Psoas muscle (tissue), 7 donors: ENCODE measurements at regions not wholly inside any gene's neighbourhood (a gene's known extent, or its start where the extent isn't known, plus 50 kb on each side); places are given as distances from the start of the nearest gene placed in this dataset.

Experiments
- ATAC-seq, 4 donors: fragments of 200-7000 bp; cut with Tn5 transposase; one replicate each; pipeline ENCODE4 v1.9.1; 2020; ENCODE audit warnings: moderate library complexity in 3 of 4, mild to moderate bottlenecking in 2 of 4
- DNase-seq, 2 donors: peaks; one replicate each; pipeline ENCODE4 v3.0.0-alpha.2; 2020
- H3K27ac ChIP-seq: fragments of 200-600 bp; one replicate; pipeline ENCODE4 v1.8.0; 2022
- H3K27me3 ChIP-seq, 3 donors: fragments of 200-600 bp in 1 of 3; one replicate each; pipeline versions ENCODE4 v1.6.1 to v1.8.0; 2013 to 2022; ENCODE audit warnings: low read length in 2 of 3, mild to moderate bottlenecking in 2 of 3, moderate library complexity in 1 of 3; ENCODE audit not compliant: insufficient read depth in 3 of 3
- H3K36me3 ChIP-seq, 2 donors: fragments of 200-600 bp in 1 of 2; one replicate each; pipeline versions ENCODE4 v1.6.1 to v1.8.0; 2013 to 2022; ENCODE audit warnings: low read depth in 1 of 2, mild to moderate bottlenecking in 1 of 2, moderate library complexity in 1 of 2; ENCODE audit not compliant: insufficient read depth in 1 of 2
- H3K4me1 ChIP-seq: fragments of 200-600 bp; one replicate; pipeline ENCODE4 v1.8.0; 2022
- H3K4me3 ChIP-seq: fragments of 200-600 bp; one replicate; pipeline ENCODE4 v1.8.0; 2022; ENCODE audit warnings: mild to moderate bottlenecking
- H3K9me3 ChIP-seq: fragments of 200-600 bp; one replicate; pipeline ENCODE4 v1.8.0; 2022
- CTCF ChIP-seq: fragments of 200-600 bp; IDR thresholded peaks from one replicate; pipeline ENCODE4 v1.8.0; 2022; ENCODE audit warnings: antibody characterized with exemption
- WGBS, 3 donors: extraction: QIAGEN DNeasy Blood & Tissue Kit; methylation state at CpG; one replicate each; pipeline versions ENCODE4 v1.1.6 to v1.1.7; 2013; 5-methylcytosine and 5-hydroxymethylcytosine counted together
- intact Hi-C, 2 donors: fragments of 100-400 bp; cut with DNase I; formaldehyde crosslinking; loops; one replicate each; pipeline versions ENCODE4 v1.11.0 to v1.14.2; 2022
- donor health status: healthy with polysubstance abuse.
- donor health status: DM: no; HTN: no; CAD: no; lungs with moderate emphysema.
- donor health status: Bipolar disorder and iron deficiency.
- donor health status: healthy.
- donor health status: DM: yes; HTN: yes; CAD: no.
- donor health status: DM: no; HTN: no; CAD: no.
- donor health status: DM: yes; HTN: yes; CAD: no.

DNA sequence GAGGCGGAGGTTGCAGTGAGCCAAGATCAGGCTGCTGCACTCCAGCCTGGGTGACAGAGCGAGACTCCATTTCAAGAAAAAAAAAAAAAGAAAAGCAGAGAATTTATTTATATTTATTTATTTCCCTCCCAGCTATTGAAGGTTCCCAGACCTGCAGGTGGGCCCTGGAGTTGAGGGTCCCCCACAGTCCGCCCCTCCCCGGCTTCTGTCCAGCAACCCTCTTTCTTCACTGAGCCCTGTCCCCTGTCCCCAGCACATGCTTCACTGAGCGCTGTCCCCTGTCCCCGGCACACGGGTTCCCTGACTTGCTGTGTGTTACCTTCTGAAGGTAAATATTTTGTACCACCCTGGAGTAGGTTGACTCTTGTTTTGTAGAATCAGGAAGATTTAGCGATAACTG is 301.7 kb upstream of the PITRM1 start:
- DNase-seq (no peak), ATAC-seq (no peak)
- H3K27me3 ChIP-seq: no peaks in the 10 kb centered on the region
- H3K36me3 ChIP-seq: no peaks in the 10 kb centered on the region
- no peak overlapping the region for H3K27ac ChIP-seq
- H3K9me3 ChIP-seq: no peaks in the 10 kb centered on the region
- WGBS, 3 donors: 97 to 99% (median 98%) methylated on average over 8 of the region's 8 CpGs
- intact Hi-C loops: loop anchor here (5.0 to 10.0 kb wide), 3 partner anchors 98 to 301 kb away; no protein-coding TSS in a partner anchor
- H3K4me1 ChIP-seq: peaks cover 29% of the 10 kb centered on the region
- H3K4me3 ChIP-seq: no peak overlapping the region
- TF ChIP-seq CTCF: no peak

DNA sequence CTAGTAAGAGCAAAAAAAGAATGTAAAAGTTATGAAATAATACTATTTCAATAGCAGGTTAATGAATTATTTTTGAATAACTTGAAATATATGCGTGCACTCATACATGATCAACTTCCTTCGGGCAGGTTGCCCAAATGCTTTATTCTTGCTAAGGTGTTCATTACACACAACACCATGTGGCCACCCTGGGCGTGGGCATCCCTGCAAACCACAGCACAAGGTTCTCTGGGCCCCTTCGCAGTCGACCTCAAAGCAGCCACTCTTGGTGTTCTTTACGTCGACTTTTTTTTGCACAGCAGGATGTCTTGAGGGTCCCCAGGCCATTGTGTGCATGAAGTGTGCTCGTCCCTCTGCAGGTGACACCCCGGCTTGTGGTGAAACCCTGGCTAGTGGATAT is 300.7 kb upstream of the PITRM1 start:
- DNase-seq (no peak), ATAC-seq (no peak)
- Histone ChIP-seq H3K4me1 (peaks cover 35% of the 10 kb centered on the region), H3K4me3 (no peak overlapping the region), H3K9me3 (no peaks in the 10 kb centered on the region), H3K27me3 (no peaks in the 10 kb centered on the region), H3K36me3 (no peaks in the 10 kb centered on the region), H3K27ac (peak overlapping the region; percentile 80)
- intact Hi-C loops: loop anchor here (5.0 to 10.0 kb wide), 3 partner anchors 99 to 302 kb away; no protein-coding TSS in a partner anchor
- 90 to 92% (median 92%) methylated on average over 9 of the region's 9 CpGs for WGBS, 3 donors
- no peak for TF ChIP-seq CTCF

DNA sequence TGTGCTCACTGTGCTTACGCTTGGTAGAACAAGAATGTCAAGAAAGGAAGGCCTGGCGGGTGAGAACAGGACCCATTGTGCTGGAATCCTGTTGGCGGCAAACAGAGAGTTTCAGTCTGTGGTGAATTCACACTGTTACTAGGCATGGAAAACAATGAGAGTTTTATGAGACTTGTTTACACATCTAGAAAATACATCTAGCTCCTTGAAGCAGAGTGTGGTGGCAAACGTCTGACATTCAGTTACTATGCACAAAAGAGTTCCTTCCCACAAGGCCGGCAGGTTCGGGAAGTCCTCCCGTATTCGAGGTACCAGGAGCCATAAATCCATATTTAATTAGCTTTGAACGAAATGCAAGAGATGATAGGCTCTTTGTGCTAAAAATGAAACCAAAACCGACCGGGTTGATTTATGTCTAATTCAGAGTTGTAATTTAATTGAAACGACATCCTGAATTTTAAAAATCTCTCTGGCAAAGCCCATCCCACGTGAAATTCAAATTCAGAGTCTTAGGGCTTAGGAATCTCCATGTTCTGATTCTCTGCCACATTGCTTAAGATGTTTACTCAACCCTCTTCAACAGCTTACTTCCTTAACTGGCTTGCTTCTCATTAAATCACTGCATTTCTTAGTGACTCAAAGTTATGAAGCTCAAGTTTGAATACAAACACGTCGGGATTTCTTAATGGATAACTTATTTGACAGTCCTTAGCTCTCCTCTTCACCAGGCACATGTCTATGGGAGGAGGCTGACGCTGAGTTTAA is 299.9 kb upstream of the PITRM1 start:
- 18 to 24% (median 19%) methylated on average over 16 of the region's 16 CpGs for WGBS, 3 donors
- Histone ChIP-seq H3K4me1 (peaks cover 41% of the 10 kb centered on the region), H3K27ac (peak overlapping the region; percentile 80), H3K9me3 (no peaks in the 10 kb centered on the region), H3K36me3 (no peaks in the 10 kb centered on the region), H3K4me3 (peak overlapping the region; percentile 51), H3K27me3 (no peaks in the 10 kb centered on the region)
- intact Hi-C loops: loop anchor here (5.0 to 10.0 kb wide), 3 partner anchors 100 to 302 kb away; no protein-coding TSS in a partner anchor
- TF ChIP-seq CTCF: no peak
- DNase-seq (no peak), ATAC-seq (peak in 1 of 4 donors; percentile 29)

DNA sequence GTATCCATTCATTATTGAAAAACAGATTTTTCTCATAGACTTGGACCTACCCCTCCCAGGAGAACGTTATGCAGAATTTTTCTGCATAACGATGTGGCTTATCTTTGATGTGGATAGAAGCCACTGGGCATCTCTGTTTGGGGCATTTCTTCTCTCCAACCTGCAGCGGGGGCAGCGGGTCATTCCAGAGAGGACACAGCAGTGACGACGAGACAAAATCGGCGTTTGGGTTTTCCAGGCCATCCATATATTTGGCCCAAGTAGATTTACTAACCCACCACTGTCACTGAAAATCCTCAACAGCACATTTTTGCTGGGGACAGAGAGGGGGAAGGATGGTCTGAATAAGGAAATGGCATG is 299.3 kb upstream of the PITRM1 start:
- peak overlapping the region; percentile 51 for H3K4me3 ChIP-seq
- no peak for DNase-seq
- no peak for ATAC-seq
- H3K4me1 ChIP-seq: peaks cover 41% of the 10 kb centered on the region
- no peaks in the 10 kb centered on the region for H3K36me3 ChIP-seq
- peak overlapping the region; percentile 80 for H3K27ac ChIP-seq
- H3K9me3 ChIP-seq: no peaks in the 10 kb centered on the region
- WGBS, 3 donors: 82 to 90% (median 83%) methylated on average over 8 of the region's 8 CpGs
- H3K27me3 ChIP-seq: no peaks in the 10 kb centered on the region
- intact Hi-C loops: loop anchor here (5.0 to 10.0 kb wide), 3 partner anchors 100 to 303 kb away; no protein-coding TSS in a partner anchor
- TF ChIP-seq CTCF: no peak
